ENCODE measurements at regions not wholly inside any gene's neighbourhood (a gene's known extent, or its start where the extent isn't known, plus 50 kb on each side); places are given as distances from the start of the nearest gene placed in this dataset.

DNA sequence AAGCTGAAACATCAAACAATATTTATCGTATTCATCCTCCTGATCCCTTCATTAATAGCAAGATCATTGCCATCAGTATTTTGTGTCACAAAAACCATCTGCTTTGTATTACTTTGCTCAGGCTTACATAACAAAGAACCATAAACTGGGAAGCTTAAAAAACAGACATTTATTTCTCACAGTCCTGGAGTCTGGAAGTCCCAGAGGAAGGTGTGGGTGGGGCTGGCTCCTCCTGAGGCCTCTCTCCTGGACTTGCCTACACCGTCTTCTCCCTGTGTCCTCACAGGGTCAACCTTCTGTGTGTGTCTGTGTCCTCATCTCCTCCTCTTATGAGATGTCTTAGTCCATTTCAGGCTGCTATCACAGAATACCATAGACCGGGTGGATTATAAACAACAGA, 61.3 kb upstream of the MXRA5 start:
- Histone ChIP-seq H3K27ac (no peak overlapping the region), H3K9me3 (ENCODE audit: severe bottlenecking) (no peaks in the 10 kb centered on the region), H3K27me3 (ENCODE audit: insufficient read depth, low read depth, severe bottlenecking) (peaks cover 6% of the 10 kb centered on the region), H3K4me3 (ENCODE audit: low read depth, low read length) (no peak overlapping the region), H3K36me3 (no peaks in the 10 kb centered on the region)
- TF ChIP-seq, protein P1, sequence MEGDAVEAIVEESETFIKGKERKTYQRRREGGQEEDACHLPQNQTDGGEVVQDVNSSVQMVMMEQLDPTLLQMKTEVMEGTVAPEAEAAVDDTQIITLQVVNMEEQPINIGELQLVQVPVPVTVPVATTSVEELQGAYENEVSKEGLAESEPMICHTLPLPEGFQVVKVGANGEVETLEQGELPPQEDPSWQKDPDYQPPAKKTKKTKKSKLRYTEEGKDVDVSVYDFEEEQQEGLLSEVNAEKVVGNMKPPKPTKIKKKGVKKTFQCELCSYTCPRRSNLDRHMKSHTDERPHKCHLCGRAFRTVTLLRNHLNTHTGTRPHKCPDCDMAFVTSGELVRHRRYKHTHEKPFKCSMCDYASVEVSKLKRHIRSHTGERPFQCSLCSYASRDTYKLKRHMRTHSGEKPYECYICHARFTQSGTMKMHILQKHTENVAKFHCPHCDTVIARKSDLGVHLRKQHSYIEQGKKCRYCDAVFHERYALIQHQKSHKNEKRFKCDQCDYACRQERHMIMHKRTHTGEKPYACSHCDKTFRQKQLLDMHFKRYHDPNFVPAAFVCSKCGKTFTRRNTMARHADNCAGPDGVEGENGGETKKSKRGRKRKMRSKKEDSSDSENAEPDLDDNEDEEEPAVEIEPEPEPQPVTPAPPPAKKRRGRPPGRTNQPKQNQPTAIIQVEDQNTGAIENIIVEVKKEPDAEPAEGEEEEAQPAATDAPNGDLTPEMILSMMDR (IDR thresholded peaks at IDR 0.05; ENCODE audit: low read depth, low read length), result no peak
- no peak for DNase-seq

DNA sequence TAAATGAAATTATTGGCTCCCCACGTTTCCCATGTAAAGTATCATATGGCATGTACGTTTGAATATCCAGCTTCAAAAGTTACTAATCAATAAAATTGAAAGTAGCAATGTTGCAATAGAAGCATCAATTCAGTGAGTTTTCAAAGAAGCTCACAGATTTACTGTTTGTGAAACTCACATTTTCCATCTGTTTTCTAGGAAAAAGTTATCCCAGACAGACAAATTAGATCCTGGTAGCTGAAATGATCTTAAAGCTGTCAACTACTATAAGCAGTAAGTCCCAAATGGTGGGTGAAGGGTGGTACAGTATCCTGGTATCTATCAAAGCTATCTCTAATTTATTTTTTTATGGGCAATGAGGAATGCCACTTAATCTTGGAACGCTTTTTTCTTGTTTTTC, 60.7 kb upstream of the MXRA5 start:
- TF ChIP-seq, protein P1 (IDR thresholded peaks at IDR 0.05; ENCODE audit: low read depth, low read length), result no peak
- Histone ChIP-seq H3K4me3 (ENCODE audit: low read depth, low read length) (no peak overlapping the region), H3K27me3 (ENCODE audit: insufficient read depth, low read depth, severe bottlenecking) (peaks cover 6% of the 10 kb centered on the region), H3K27ac (no peak overlapping the region), H3K9me3 (ENCODE audit: severe bottlenecking) (no peaks in the 10 kb centered on the region), H3K36me3 (no peaks in the 10 kb centered on the region)
- no peak for DNase-seq

DNA sequence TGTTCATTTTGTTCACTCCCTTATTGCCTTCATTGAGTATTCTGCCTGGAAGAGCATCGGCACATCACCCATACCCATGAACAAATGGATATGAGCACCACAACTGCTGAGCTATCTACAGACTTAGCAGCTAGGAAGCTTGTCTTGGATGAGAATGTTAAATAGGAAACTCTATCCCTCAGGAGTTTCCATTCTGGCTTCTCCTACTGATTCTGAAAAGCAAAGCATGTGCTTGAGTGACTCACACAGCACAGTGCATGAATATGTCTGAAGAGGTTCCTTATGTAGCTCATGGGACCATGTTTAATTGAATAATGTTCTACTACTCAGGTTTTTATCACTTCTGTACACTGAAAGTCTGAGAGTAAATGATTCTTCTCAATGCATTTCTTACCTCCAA, 57.3 kb upstream of the MXRA5 start:
- Histone ChIP-seq H3K36me3 (no peaks in the 10 kb centered on the region), H3K4me3 (ENCODE audit: low read depth, low read length) (no peak overlapping the region), H3K27ac (no peak overlapping the region), H3K27me3 (ENCODE audit: insufficient read depth, low read depth, severe bottlenecking) (peaks cover 6% of the 10 kb centered on the region), H3K9me3 (ENCODE audit: severe bottlenecking) (no peaks in the 10 kb centered on the region)
- no peak for DNase-seq
- TF ChIP-seq, protein P1 (IDR thresholded peaks at IDR 0.05; ENCODE audit: low read depth, low read length), result no peak

Data from WERI-Rb-1 (cell line).